BLaER1 (cell line): ENCODE measurements at regions not wholly inside any gene's neighbourhood (a gene's known extent, or its start where the extent isn't known, plus 50 kb on each side); places are given as distances from the start of the nearest gene placed in this dataset.

Experiments
- H3K27ac ChIP-seq: shearing (Covaris generic); formaldehyde crosslinking; 2 replicates; pipeline ENCODE4 v1.8.1; 2022
- H3K27me3 ChIP-seq: shearing (Covaris generic); formaldehyde crosslinking; 2 replicates; pipeline ENCODE4 v1.8.1; 2022
- H3K36me3 ChIP-seq: shearing (Covaris generic); formaldehyde crosslinking; 2 replicates; pipeline ENCODE4 v1.8.1; 2022
- H3K4me1 ChIP-seq: shearing (Covaris generic); formaldehyde crosslinking; 2 replicates; pipeline ENCODE4 v1.8.1; 2022
- H3K4me2 ChIP-seq: shearing (Covaris generic); formaldehyde crosslinking; 2 replicates; pipeline ENCODE4 v1.8.1; 2022
- H3K4me3 ChIP-seq: shearing (Covaris generic); formaldehyde crosslinking; 2 replicates; pipeline ENCODE4 v1.8.1; 2022
- H3K9ac ChIP-seq: shearing (Covaris generic); formaldehyde crosslinking; 2 replicates; pipeline ENCODE4 v1.8.1; 2022
- H3K9me3 ChIP-seq: shearing (Covaris generic); formaldehyde crosslinking; 2 replicates; pipeline ENCODE4 v1.8.1; 2022
- H4K20me1 ChIP-seq: shearing (Covaris generic); formaldehyde crosslinking; 2 replicates; pipeline ENCODE4 v1.8.1; 2022
- Cebpa-rat ChIP-seq: shearing (Covaris generic); IDR thresholded peaks from 2 replicates; pipeline ENCODE4 v1.8.1; 2022

DNA sequence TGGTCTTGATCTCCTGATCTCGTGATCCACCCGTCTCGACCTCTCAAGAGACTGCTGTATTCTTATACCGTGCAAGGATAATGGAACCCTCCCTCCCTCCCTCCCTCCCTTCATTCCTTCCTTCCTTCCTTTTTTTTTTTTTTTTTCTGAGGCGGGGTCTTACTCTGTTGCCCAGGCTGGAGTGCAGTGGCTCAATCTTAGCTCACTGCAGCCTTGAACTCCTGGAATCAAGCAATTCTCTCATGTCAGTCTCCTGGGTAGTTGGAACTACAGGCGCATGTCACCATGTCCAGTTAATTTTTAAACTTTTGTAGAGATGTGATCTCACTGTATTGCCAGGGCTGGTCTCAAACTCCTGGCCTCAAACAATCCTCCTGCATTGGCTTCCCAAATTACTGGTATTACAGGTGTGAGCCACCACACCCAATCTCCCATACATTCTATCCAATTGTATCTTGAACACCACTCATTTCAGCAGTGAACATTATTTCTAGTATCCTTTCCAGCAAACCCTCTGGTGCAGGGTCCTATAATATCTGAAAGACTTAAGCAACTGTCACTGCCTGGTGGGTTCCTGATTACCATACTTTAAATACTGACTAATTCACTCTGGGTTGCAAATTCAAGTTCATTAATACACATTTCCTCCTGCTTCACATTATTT is 210.0 kb upstream of the ZNF217 start:
- Histone ChIP-seq H3K27me3 (no peaks in the 10 kb centered on the region), H3K27ac (no peak overlapping the region), H3K4me3 (no peak overlapping the region), H3K4me2 (no peak overlapping the region), H3K36me3 (no peaks in the 10 kb centered on the region), H3K9ac (no peak overlapping the region), H3K9me3 (no peaks in the 10 kb centered on the region), H3K4me1 (no peaks in the 10 kb centered on the region), H4K20me1 (no peaks in the 10 kb centered on the region)
- TF ChIP-seq Cebpa-rat: no peak

DNA sequence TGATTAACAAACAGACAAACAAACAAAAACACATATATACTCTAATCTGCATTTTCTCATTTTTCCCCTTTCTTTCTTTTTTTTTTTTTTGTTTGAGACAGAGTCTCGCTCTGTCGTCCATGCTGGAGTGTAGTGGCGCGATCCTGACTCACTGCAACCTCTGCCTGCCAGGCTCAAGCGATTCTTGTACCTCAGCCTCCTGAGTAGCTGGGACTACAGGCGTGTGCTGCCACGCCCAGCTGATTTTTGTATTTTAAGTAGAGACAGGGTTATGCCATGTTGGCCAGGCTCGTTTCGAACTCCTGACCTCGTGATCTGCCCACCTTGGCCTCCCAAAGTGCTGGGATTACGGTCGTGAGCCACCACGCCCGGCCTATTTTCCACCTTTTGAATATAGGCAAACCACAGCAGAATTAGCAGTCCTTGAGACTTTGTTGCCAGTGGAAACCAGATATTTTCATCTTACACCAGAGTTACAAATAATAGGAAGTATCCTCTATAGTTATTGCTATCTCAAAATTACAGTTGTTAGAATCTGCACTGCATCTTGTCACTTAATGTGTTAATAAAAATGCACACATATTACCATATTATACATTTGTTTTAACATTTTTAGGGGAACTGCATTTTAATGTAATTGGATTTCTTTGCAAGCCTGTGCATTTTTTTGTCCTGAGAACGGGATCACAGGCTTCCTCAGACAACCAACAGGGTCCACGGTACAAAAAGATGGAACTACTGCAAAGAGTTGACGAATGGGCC is 208.2 kb upstream of the ZNF217 start:
- TF ChIP-seq Cebpa-rat: no peak
- H3K27ac ChIP-seq: no peak overlapping the region
- H4K20me1 ChIP-seq: no peaks in the 10 kb centered on the region
- H3K36me3 ChIP-seq: no peaks in the 10 kb centered on the region
- H3K9me3 ChIP-seq: no peaks in the 10 kb centered on the region
- H3K9ac ChIP-seq: no peak overlapping the region
- no peak overlapping the region for H3K4me3 ChIP-seq
- H3K4me1 ChIP-seq: no peaks in the 10 kb centered on the region
- no peaks in the 10 kb centered on the region for H3K27me3 ChIP-seq
- H3K4me2 ChIP-seq: no peak overlapping the region

DNA sequence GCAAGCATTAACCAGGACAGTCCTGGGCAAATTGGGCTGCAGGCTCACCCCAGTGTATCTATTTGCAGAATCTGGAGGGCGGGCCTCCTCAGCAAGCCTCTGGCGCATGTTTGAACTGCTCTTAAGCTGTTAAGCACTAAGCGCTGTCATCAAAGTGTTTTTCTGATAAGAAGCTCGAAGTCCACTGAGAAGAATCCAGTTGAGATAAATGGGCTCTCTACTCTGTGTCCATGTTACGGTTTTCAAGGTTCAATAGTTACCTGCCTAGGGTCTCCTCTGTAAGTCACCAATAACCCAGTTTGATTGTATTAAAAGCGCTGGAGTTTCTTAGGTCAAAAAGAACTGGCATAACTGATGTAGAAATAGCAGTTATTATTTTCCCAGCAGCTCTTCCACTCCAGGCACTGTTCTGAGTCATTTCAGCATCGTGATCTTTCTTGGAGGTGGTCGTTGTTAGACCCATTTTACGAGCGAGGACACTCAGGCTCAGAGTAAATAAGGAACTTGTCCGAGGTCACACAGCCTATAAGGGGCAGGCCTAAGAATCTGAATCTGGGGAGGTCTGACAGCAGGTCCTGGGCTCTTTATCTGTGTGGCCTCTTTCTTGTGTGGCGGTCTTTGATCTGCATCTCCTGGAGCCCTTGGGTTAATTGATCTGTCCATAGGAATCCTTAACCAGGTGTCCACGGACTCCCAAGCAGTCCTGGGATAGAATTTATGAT is 207.4 kb upstream of the ZNF217 start:
- Histone ChIP-seq H3K9ac (no peak overlapping the region), H3K27me3 (no peaks in the 10 kb centered on the region), H3K4me1 (no peaks in the 10 kb centered on the region), H3K4me3 (no peak overlapping the region), H4K20me1 (no peaks in the 10 kb centered on the region), H3K36me3 (no peaks in the 10 kb centered on the region), H3K27ac (no peak overlapping the region), H3K9me3 (no peaks in the 10 kb centered on the region), H3K4me2 (no peak overlapping the region)
- no peak for TF ChIP-seq Cebpa-rat

DNA sequence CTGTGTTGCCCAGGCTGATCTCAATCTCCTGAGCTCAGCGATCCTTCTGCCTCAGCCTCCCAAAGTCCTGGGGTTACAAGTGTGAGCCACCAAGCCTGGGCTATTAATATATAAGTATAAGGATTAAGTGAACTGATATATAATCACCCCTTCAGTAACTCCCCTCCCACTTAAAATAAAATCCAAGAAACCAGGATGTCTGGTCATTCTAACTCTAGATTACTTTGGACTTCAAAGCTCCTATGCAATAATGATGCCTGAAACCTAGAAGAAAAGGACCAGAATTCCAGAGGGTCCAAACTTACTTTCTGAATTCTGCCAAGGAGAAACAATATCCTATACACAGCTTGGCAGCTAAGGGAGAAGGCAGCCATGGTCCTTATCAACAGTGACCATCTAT is 206.8 kb upstream of the ZNF217 start:
- Histone ChIP-seq H3K27ac (no peak overlapping the region), H3K9me3 (no peaks in the 10 kb centered on the region), H3K27me3 (no peaks in the 10 kb centered on the region), H4K20me1 (no peaks in the 10 kb centered on the region), H3K4me1 (no peaks in the 10 kb centered on the region), H3K36me3 (no peaks in the 10 kb centered on the region), H3K4me2 (no peak overlapping the region), H3K4me3 (no peak overlapping the region), H3K9ac (no peak overlapping the region)
- TF ChIP-seq Cebpa-rat: no peak

DNA sequence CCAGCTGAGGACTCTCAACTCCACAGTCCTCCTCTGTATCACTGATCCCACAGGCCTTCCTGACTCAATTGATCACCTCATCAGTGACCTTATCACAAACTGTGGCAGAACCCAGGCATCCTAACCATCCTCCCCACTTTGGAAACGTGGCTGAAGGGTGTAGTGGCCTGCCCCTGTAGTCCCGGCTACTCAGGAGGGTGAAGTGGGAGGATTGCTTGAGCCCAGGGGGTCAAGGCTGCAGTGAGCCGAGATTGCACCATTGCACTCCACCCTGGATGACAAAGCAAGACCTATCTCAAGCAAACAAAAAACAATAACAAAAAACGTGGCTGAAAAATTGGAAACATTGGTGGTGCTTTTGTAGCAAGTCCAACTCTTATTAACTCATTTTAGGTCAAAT is 203.4 kb upstream of the ZNF217 start:
- TF ChIP-seq Cebpa-rat: no peak
- H4K20me1 ChIP-seq: no peaks in the 10 kb centered on the region
- no peak overlapping the region for H3K4me3 ChIP-seq
- H3K4me1 ChIP-seq: no peaks in the 10 kb centered on the region
- H3K27ac ChIP-seq: no peak overlapping the region
- H3K9me3 ChIP-seq: no peaks in the 10 kb centered on the region
- H3K27me3 ChIP-seq: no peaks in the 10 kb centered on the region
- no peak overlapping the region for H3K4me2 ChIP-seq
- no peak overlapping the region for H3K9ac ChIP-seq
- H3K36me3 ChIP-seq: no peaks in the 10 kb centered on the region

DNA sequence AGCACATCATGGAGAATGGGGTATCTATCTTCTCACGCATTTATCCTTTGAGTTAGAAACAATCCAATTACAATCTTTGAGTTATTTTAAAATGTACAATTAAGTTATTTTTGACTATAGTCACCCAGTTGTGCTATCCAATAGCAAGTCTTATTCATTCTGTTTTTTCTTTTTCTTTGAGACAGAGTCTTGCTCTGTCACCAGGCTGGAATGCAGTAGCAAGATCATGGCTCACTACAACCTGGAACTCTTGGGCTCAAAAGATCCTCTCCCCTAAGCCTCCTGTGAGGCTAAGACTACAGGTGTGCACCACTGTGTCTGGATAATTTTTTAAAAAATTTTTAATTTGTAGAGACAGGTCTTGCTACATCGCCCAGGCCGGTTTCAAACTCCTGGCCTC is 201.5 kb upstream of the ZNF217 start:
- H3K27me3 ChIP-seq: no peaks in the 10 kb centered on the region
- H4K20me1 ChIP-seq: no peaks in the 10 kb centered on the region
- H3K4me3 ChIP-seq: no peak overlapping the region
- no peaks in the 10 kb centered on the region for H3K9me3 ChIP-seq
- TF ChIP-seq Cebpa-rat: no peak
- H3K36me3 ChIP-seq: no peaks in the 10 kb centered on the region
- no peaks in the 10 kb centered on the region for H3K4me1 ChIP-seq
- H3K27ac ChIP-seq: no peak overlapping the region
- H3K4me2 ChIP-seq: no peak overlapping the region
- H3K9ac ChIP-seq: no peak overlapping the region

DNA sequence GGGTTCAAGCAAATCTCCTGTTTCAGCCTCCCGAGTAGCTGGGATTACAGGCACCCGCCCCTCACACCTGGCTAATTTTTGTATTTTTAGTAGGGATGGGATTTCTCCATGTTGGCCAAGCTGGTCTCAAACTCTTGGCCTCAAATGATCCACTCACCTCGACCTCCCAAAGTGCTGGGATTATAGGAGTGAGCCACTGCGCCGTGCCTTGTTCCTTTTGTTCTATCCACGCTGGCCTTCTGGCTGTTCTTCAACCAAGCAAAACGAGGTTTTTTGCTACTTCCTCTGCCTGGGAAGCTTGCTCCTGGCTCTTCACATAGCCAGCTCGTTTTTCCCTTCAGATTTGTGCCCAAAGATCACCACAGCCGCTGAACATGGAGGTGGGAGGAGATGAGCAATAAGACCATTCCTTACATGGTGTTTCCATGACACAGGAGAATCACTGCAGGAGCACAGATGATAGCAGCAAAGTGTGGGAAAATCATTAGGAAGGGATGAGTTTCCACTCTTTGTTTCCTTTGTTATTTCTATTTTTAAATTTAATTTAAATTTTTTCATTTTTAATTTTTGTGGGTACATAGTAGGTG is 201.0 kb upstream of the ZNF217 start:
- Histone ChIP-seq H3K27me3 (no peaks in the 10 kb centered on the region), H3K4me2 (no peak overlapping the region), H3K36me3 (no peaks in the 10 kb centered on the region), H3K9me3 (no peaks in the 10 kb centered on the region), H3K4me1 (no peaks in the 10 kb centered on the region), H3K9ac (no peak overlapping the region), H4K20me1 (no peaks in the 10 kb centered on the region), H3K27ac (no peak overlapping the region), H3K4me3 (no peak overlapping the region)
- no peak for TF ChIP-seq Cebpa-rat

DNA sequence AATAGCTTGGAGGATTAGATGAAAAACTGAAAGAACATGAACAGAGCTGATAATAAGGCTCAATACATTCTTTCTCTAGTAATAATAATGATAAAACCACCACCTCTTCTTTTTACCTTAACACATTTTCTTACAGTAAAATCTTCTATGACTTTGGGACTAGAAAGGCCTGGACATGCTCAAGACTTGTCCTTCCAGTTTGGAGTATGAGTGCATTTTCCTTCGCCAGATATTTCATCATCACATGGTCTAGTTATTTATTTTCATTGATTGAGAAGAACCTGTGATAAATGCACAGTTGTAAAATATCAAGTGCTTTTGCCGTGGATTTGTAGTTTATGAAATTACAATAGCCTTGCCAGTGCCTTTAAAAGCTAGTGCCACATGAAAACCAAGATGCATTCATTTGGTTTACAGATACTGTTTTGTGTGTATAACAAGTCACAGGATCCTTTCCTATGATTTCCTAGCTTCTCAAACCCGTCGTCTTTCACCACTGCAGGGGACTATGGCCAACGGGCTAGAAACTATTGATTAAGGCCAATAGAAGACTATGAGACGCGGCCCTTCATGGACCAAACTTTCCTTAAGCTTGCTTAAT is 200.2 kb upstream of the ZNF217 start:
- H3K27ac ChIP-seq: no peak overlapping the region
- no peak for TF ChIP-seq Cebpa-rat
- no peaks in the 10 kb centered on the region for H3K4me1 ChIP-seq
- H3K4me3 ChIP-seq: no peak overlapping the region
- no peak overlapping the region for H3K4me2 ChIP-seq
- no peaks in the 10 kb centered on the region for H4K20me1 ChIP-seq
- no peaks in the 10 kb centered on the region for H3K9me3 ChIP-seq
- no peaks in the 10 kb centered on the region for H3K36me3 ChIP-seq
- H3K9ac ChIP-seq: no peak overlapping the region
- no peaks in the 10 kb centered on the region for H3K27me3 ChIP-seq

DNA sequence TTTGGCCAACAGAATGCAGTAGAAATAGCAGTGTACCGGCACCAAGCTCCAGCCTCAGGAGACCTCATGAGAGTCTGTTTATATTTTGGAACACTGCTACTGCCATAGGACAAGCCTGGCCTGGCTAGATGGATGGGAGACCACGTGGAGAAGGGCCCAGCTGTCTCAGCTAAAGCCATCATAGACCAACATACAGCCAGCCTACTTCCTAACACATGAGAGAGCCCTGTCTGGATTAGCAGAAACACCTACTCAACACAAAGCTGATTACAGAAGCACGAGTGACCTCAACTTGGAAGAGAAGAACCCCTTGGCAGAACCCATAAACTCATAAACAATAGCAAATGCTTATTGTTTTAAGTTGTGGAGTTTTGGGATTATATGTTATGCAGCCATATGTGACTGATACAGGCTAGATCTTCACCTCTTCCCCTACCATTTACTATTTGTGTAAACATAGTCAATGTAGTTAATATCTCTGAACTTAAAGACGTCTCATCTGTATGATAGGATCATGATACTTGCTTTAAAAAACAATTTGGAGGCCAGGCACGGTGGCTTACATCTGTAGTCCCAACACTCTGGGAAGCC is 199.4 kb upstream of the ZNF217 start:
- Histone ChIP-seq H3K4me3 (no peak overlapping the region), H3K4me1 (no peaks in the 10 kb centered on the region), H3K36me3 (no peaks in the 10 kb centered on the region), H3K27me3 (no peaks in the 10 kb centered on the region), H3K9ac (no peak overlapping the region), H3K4me2 (no peak overlapping the region), H3K9me3 (no peaks in the 10 kb centered on the region), H3K27ac (no peak overlapping the region), H4K20me1 (no peaks in the 10 kb centered on the region)
- no peak for TF ChIP-seq Cebpa-rat
